Endothelial cell of umbilical vein (primary cell): ENCODE measurements at regions not wholly inside any gene's neighbourhood (a gene's known extent, or its start where the extent isn't known, plus 50 kb on each side); places are given as distances from the start of the nearest gene placed in this dataset.

ENCODE experiments used
- BruUV-seq: library from RNA; stranded (reverse); fragments of 400-500 nt; replicated peaks from 2 replicates; lab custom pipeline; 2021; lab: Mats Ljungman, UMichigan
- CTCF ChIA-PET: fragments of 300-600, 350-600 bp; sonication (Branson Sonifier 250); formaldehyde crosslinking; loops from one replicate; lab custom pipeline; 2021; ENCODE audit warnings: antibody characterized with exemption, inconsistent platforms; lab: Charles Lee
- POLR2A ChIA-PET: fragments of 300-600, 350-600 bp; sonication (Branson Sonifier 250); formaldehyde crosslinking; loops from one replicate; lab custom pipeline; 2021; ENCODE audit warnings: antibody characterized with exemption, inconsistent platforms; lab: Charles Lee
- DNase-seq: peaks from one replicate; pipeline ENCODE4 v3.0.0-alpha.2; 2011; ENCODE audit warnings: low read depth, low spot score
- FAIRE-seq: peaks from 2 replicates; lab custom pipeline; 2011; peaks lifted over from hg19 to GRCh38; lab: Jason Lieb, UNC
- H2AFZ ChIP-seq: 2 replicates; pipeline ENCODE4 v1.6.0; 2012; ENCODE audit warnings: low read depth, low read length, control low read depth, inconsistent platforms
- H3K27ac ChIP-seq: 2 replicates; pipeline ENCODE4 v1.5.1; 2011; ENCODE audit warnings: low read depth, mild to moderate bottlenecking, control low read depth, low read length, moderate library complexity; ENCODE audit not compliant: insufficient read depth
- H3K27me3 ChIP-seq, 2 experiments: 2 replicates each; pipeline versions ENCODE4 v1.6.0 to v1.6.1; 2011; ENCODE audit warnings: low read length in 2 of 2, mixed read lengths in 1 of 2; ENCODE audit not compliant: control insufficient read depth in 2 of 2, insufficient read depth in 2 of 2
- H3K36me3 ChIP-seq, 2 experiments: 2 replicates in 1 of 2; 3 replicates in 1 of 2; pipeline ENCODE4 v1.5.1; 2011; ENCODE audit warnings: low read length in 2 of 2, mild to moderate bottlenecking in 1 of 2, moderate library complexity in 1 of 2; ENCODE audit not compliant: control insufficient read depth in 2 of 2, insufficient read depth in 2 of 2; ENCODE audit errors: extremely low read depth in 1 of 2
- H3K4me1 ChIP-seq: 3 replicates; pipeline ENCODE4 v1.5.1; 2011; ENCODE audit warnings: mild to moderate bottlenecking, low read length; ENCODE audit not compliant: control insufficient read depth, insufficient read depth; ENCODE audit errors: extremely low read depth
- H3K4me2 ChIP-seq: 2 replicates; pipeline ENCODE4 v1.6.1; 2011; ENCODE audit warnings: low read length, control low read depth, mixed read lengths; ENCODE audit not compliant: insufficient read depth
- H3K4me3 ChIP-seq, 3 experiments: fragments of 200-600 bp in 1 of 3; sonication (generic), shearing (Covaris generic) in 1 of 3; replicated peaks in 1 of 3; 2 replicates each; pipeline ENCODE4 v1.5.1; 2011 to 2016; ENCODE audit warnings: control low read depth in 3 of 3, low read length in 3 of 3, mild to moderate bottlenecking in 2 of 3, inconsistent platforms in 1 of 3, low read depth in 1 of 3, moderate library complexity in 1 of 3; ENCODE audit not compliant: insufficient read depth in 1 of 3
- H3K79me2 ChIP-seq: 2 replicates; pipeline ENCODE4 v1.6.0; 2012; ENCODE audit warnings: low read length, inconsistent platforms; ENCODE audit not compliant: control insufficient read depth, insufficient read depth
- H3K9ac ChIP-seq: replicated peaks from 2 replicates; pipeline ENCODE3; 2011; ENCODE audit warnings: low read length, control low read depth; ENCODE audit not compliant: insufficient read depth; ENCODE audit errors: extremely low read depth
- H3K9me1 ChIP-seq: replicated peaks from 3 replicates; pipeline ENCODE4 v1.6.0; 2011; ENCODE audit warnings: mild to moderate bottlenecking, low read length; ENCODE audit not compliant: control insufficient read depth, insufficient read depth; ENCODE audit errors: extremely low read depth
- H3K9me3 ChIP-seq: replicated peaks from 2 replicates; pipeline ENCODE4 v1.5.1; 2012; ENCODE audit warnings: low read length, inconsistent platforms; ENCODE audit not compliant: control insufficient read depth, insufficient read depth
- H4K20me1 ChIP-seq: replicated peaks from 2 replicates; pipeline ENCODE3; 2011; ENCODE audit warnings: mild to moderate bottlenecking, low read length; ENCODE audit not compliant: control insufficient read depth, insufficient read depth; ENCODE audit errors: extremely low read depth
- CTCF ChIP-seq, 2 donors: IDR thresholded peaks; 1 replicate in 1 of 2; 2 replicates in 1 of 2; pipeline ENCODE4 v1.5.1; 2011; ENCODE audit warnings: low read length in 2 of 2, mild to moderate bottlenecking in 2 of 2, moderate library complexity in 2 of 2, control low read depth in 1 of 2, inconsistent platforms in 1 of 2, low read depth in 1 of 2; ENCODE audit not compliant: insufficient read depth in 1 of 2; ENCODE audit errors: extremely low read depth in 1 of 2
- EZH2 ChIP-seq: IDR thresholded peaks from 2 replicates; pipeline ENCODE4 v1.6.1; 2012; ENCODE audit warnings: borderline replicate concordance, low read depth, mild to moderate bottlenecking, moderate library complexity, low read length, inconsistent platforms; ENCODE audit not compliant: severe bottlenecking
- FOS ChIP-seq: IDR thresholded peaks from 2 replicates; pipeline ENCODE4 v1.6.1; 2011; ENCODE audit warnings: mild to moderate bottlenecking, low read length, moderate library complexity, borderline replicate concordance; ENCODE audit not compliant: insufficient read depth
- GATA2 ChIP-seq: IDR thresholded peaks from 2 replicates; pipeline ENCODE4 v1.7.0; 2011; ENCODE audit warnings: low read depth, mild to moderate bottlenecking, moderate library complexity, mixed read lengths, low read length; ENCODE audit not compliant: insufficient read length, insufficient read depth
- JUN ChIP-seq: IDR thresholded peaks from 2 replicates; pipeline ENCODE4 v1.6.1; 2011; ENCODE audit warnings: borderline replicate concordance, low read depth; ENCODE audit not compliant: insufficient read length, insufficient read depth
- MAX ChIP-seq: IDR thresholded peaks from 2 replicates; pipeline ENCODE4 v1.6.1; 2011; ENCODE audit not compliant: insufficient read depth, insufficient read length
- MYC ChIP-seq: IDR thresholded peaks from one replicate; pipeline ENCODE4 v1.6.1; 2011; ENCODE audit warnings: mild to moderate bottlenecking, low read depth, low read length
- POLR2A ChIP-seq: IDR thresholded peaks from 2 replicates; pipeline ENCODE4 v1.6.1; 2012; ENCODE audit warnings: low read depth, mild to moderate bottlenecking, control low read depth, low read length
- POLR2AphosphoS5 ChIP-seq: IDR thresholded peaks from 2 replicates; pipeline ENCODE4 v1.6.1; 2012; ENCODE audit warnings: low read depth, mild to moderate bottlenecking, control low read depth, low read length, moderate library complexity; ENCODE audit not compliant: insufficient read depth
- dilution Hi-C: fragments of 300-500 bp; cut with MboI; formaldehyde crosslinking; loops from one replicate; pipeline ENCODE4 v1.15.0; 2019; ENCODE audit warnings: low sequenced_read_pairs; ENCODE audit not compliant: extremely low pct_ligation_motif_present
- intact Hi-C: fragments of 100-400 bp; cut with micrococcal nuclease; formaldehyde crosslinking; loops from one replicate; pipeline ENCODE4 v1.10.0; 2022

- no peaks in the 10 kb centered on the region for H3K4me1 ChIP-seq
- no TSS peak for BruUV-seq
- no peak overlapping the region for H3K4me2 ChIP-seq
- H4K20me1 ChIP-seq, result no peaks in the 10 kb centered on the region
- no peak overlapping the region for H3K9ac ChIP-seq
- H3K9me1 ChIP-seq, result no peaks in the 10 kb centered on the region
- no peaks in the 10 kb centered on the region for H3K27me3 ChIP-seq
- peaks cover 5% of the 10 kb centered on the region for H3K9me3 ChIP-seq
- H3K27ac ChIP-seq, result no peak overlapping the region
- TF ChIP-seq JUN (no peak), CTCF (IDR thresholded peaks at IDR 0.05; ENCODE audit: extremely low read depth in 1 of 2, insufficient read depth in 1 of 2, low read depth in 1 of 2, low read length in 2 of 2) (no peak), POLR2A (no peak), POLR2AphosphoS5 (no peak), MYC (no peak)
- H3K79me2 ChIP-seq, result no peaks in the 10 kb centered on the region
- FAIRE-seq (no peak), DNase-seq (no peak)
- intact Hi-C loops, result no loop called here
- no peaks in the 10 kb centered on the region for H3K36me3 ChIP-seq
- CTCF ChIA-PET, result no interaction called here
- dilution Hi-C loops, result no loop called here
- H2AFZ ChIP-seq, result no peak overlapping the region
- POLR2A ChIA-PET, result no interaction called here
- H3K4me3 ChIP-seq, result no peak overlapping the region
Observed at GRCh38 chr16:61083711-61084110, 952.5 kb downstream of the CDH8 start.

- intact Hi-C loops (no loop called here), dilution Hi-C loops (no loop called here)
- Histone ChIP-seq H3K9me3 (peaks cover 1% of the 10 kb centered on the region), H3K27ac (no peak overlapping the region), H3K36me3 (no peaks in the 10 kb centered on the region), H3K4me3 (no peak overlapping the region), H3K9me1 (no peaks in the 10 kb centered on the region), H4K20me1 (no peaks in the 10 kb centered on the region), H3K4me1 (no peaks in the 10 kb centered on the region), H3K79me2 (no peaks in the 10 kb centered on the region), H3K9ac (no peak overlapping the region), H2AFZ (no peak overlapping the region), H3K4me2 (no peak overlapping the region), H3K27me3 (no peaks in the 10 kb centered on the region)
- CTCF ChIA-PET, result no interaction called here
- DNase-seq (no peak), FAIRE-seq (no peak)
- POLR2A ChIA-PET, result no interaction called here
- no TSS peak for BruUV-seq
- TF ChIP-seq POLR2A (no peak), POLR2AphosphoS5 (no peak), MYC (no peak), JUN (no peak), CTCF (IDR thresholded peaks at IDR 0.05; ENCODE audit: extremely low read depth in 1 of 2, insufficient read depth in 1 of 2, low read depth in 1 of 2, low read length in 2 of 2) (no peak), MAX (no peak), EZH2 (no peak), GATA2 (no peak), FOS (no peak)
Observed at GRCh38 chr16:61074324-61074723, 961.9 kb downstream of the CDH8 start.
